Neural cell (in vitro differentiated cells): ENCODE measurements at regions not wholly inside any gene's neighbourhood (a gene's known extent, or its start where the extent isn't known, plus 50 kb on each side); places are given as distances from the start of the nearest gene placed in this dataset.

ENCODE experiments used
- H2AFZ ChIP-seq: fragments of 200-600, 300-800 bp; sonication (generic), shearing (Covaris generic); 2 replicates; pipeline ENCODE4 v1.6.0; 2014; ENCODE audit warnings: low read depth, mild to moderate bottlenecking, antibody characterized with exemption, low read length, moderate library complexity
- H3F3A ChIP-seq: fragments of 200-600 bp; shearing (Covaris generic); 2 replicates; pipeline ENCODE4 v1.6.1; 2016; ENCODE audit warnings: mild to moderate bottlenecking, moderate library complexity, mixed read lengths, antibody characterized with exemption, low read length; ENCODE audit not compliant: insufficient read depth, poor library complexity, severe bottlenecking
- H3K27ac ChIP-seq: fragments of 200-600, 300-800 bp; sonication (generic), shearing (Covaris generic); 2 replicates; pipeline ENCODE4 v1.5.1; 2014; ENCODE audit warnings: mild to moderate bottlenecking, low read length, moderate library complexity
- H3K27me3 ChIP-seq: fragments of 300-800, 200-600 bp; sonication (generic), shearing (Covaris generic); 2 replicates; pipeline ENCODE4 v1.6.0; 2014; ENCODE audit warnings: mild to moderate bottlenecking, low read depth, low read length, moderate library complexity; ENCODE audit not compliant: insufficient read depth
- H3K36me3 ChIP-seq: fragments of 300-800, 200-600 bp; sonication (generic), shearing (Covaris generic); 2 replicates; pipeline ENCODE4 v1.5.1; 2014; ENCODE audit warnings: mild to moderate bottlenecking, antibody characterized with exemption, low read length, moderate library complexity; ENCODE audit not compliant: insufficient read depth
- H3K4me2 ChIP-seq: fragments of 300-800, 200-600 bp; sonication (generic), shearing (Covaris generic); 2 replicates; pipeline ENCODE4 v1.6.0; 2014; ENCODE audit warnings: mild to moderate bottlenecking, low read length
- H3K4me3 ChIP-seq: fragments of 300-800, 200-600 bp; sonication (generic), shearing (Covaris generic); 2 replicates; pipeline ENCODE4 v1.5.1; 2014; ENCODE audit warnings: mild to moderate bottlenecking, low read length, moderate library complexity
- H3K79me2 ChIP-seq: fragments of 200-600 bp; shearing (Covaris generic); replicated peaks from 2 replicates; pipeline ENCODE4 v1.6.0; 2014; ENCODE audit warnings: mild to moderate bottlenecking, low read length, moderate library complexity; ENCODE audit not compliant: insufficient read depth
- H3K9ac ChIP-seq: fragments of 300-800, 200-600 bp; sonication (generic), shearing (Covaris generic); 2 replicates; pipeline ENCODE4 v1.6.1; 2016; ENCODE audit warnings: mild to moderate bottlenecking, low read length, mixed read lengths
- H3K9me2 ChIP-seq: fragments of 200-600 bp; shearing (Covaris generic); 2 replicates; pipeline ENCODE4 v1.6.1; 2016; ENCODE audit warnings: mild to moderate bottlenecking, low read length, mixed read lengths; ENCODE audit not compliant: insufficient read depth
- H3K9me3 ChIP-seq: fragments of 200-600, 300-800 bp; sonication (generic), shearing (Covaris generic); 2 replicates; pipeline ENCODE4 v1.6.1; 2016; ENCODE audit warnings: mild to moderate bottlenecking, mixed run types, low read length, moderate library complexity, mixed read lengths
- H4K20me1 ChIP-seq: fragments of 200-600 bp; shearing (Covaris generic); 2 replicates; pipeline ENCODE4 v1.6.1; 2016; ENCODE audit warnings: mild to moderate bottlenecking, mixed run types; ENCODE audit not compliant: insufficient read depth
- EP300 ChIP-seq: fragments of 450-650 bp; conservative IDR thresholded peaks from 2 replicates; pipeline ENCODE4 v1.6.1; 2014; ENCODE audit warnings: antibody characterized with exemption, mild to moderate bottlenecking, moderate library complexity; ENCODE audit not compliant: poor library complexity, severe bottlenecking
- EZH2 ChIP-seq: fragments of 200-600, 300-800 bp; shearing (Covaris generic), sonication (generic); IDR thresholded peaks from 2 replicates; pipeline ENCODE4 v1.6.1; 2014; ENCODE audit warnings: antibody characterized with exemption, low read length, borderline replicate concordance, mild to moderate bottlenecking; ENCODE audit not compliant: insufficient read depth, poor library complexity, severe bottlenecking
- MXI1 ChIP-seq: fragments of 450-650 bp; conservative IDR thresholded peaks from 2 replicates; pipeline ENCODE4 v1.6.1; 2014; ENCODE audit warnings: antibody characterized with exemption, mild to moderate bottlenecking; ENCODE audit not compliant: poor library complexity, severe bottlenecking
- RAD21 ChIP-seq: fragments of 450-650 bp; conservative IDR thresholded peaks from 2 replicates; pipeline ENCODE4 v1.6.1; 2014; ENCODE audit warnings: antibody characterized with exemption, mild to moderate bottlenecking, moderate library complexity
- TAF1 ChIP-seq: IDR thresholded peaks from 2 replicates; pipeline ENCODE4 v1.6.1; 2012; ENCODE audit warnings: low read depth
- TF ChIP-seq, protein P1 (sequence below): IDR thresholded peaks from 2 replicates; pipeline ENCODE4 v1.6.1; 2012; ENCODE audit warnings: borderline replicate concordance
- TF ChIP-seq, protein P2 (sequence below): fragments of 450-650 bp; IDR thresholded peaks from 2 replicates; pipeline ENCODE4 v1.5.1; 2014; ENCODE audit warnings: antibody characterized with exemption, mild to moderate bottlenecking, moderate library complexity; ENCODE audit not compliant: poor library complexity, severe bottlenecking

DNA sequence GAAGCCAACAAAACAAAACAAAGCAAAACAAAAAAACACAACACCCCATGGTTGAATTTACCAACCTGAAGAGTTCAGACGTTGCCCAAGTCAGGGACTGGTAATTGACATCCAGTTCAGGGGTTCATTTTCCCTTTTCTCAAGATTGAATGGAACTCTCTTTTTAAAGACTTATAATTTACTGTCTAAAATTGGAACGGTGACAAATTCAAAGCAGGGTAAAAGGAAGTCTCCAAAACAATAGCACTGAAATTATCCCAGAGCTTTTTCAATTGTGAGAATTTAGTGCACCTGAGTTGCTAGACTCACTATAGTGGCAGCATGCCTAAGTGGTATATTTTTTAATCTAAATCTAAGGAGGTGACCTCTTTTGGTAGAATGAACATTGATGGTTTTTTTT, 90.9 kb upstream of the PREP start:
- Histone ChIP-seq H3K4me3 (no peak overlapping the region), H3K9ac (no peak overlapping the region), H3K4me2 (no peak overlapping the region), H3F3A (no peaks in the 10 kb centered on the region), H3K9me3 (no peaks in the 10 kb centered on the region), H3K9me2 (no peaks in the 10 kb centered on the region), H3K36me3 (no peaks in the 10 kb centered on the region), H3K27ac (no peak overlapping the region), H3K27me3 (no peaks in the 10 kb centered on the region), H2AFZ (no peak overlapping the region), H4K20me1 (no peaks in the 10 kb centered on the region), H3K79me2 (no peaks in the 10 kb centered on the region)
- no peak for TF ChIP-seq MXI1

DNA sequence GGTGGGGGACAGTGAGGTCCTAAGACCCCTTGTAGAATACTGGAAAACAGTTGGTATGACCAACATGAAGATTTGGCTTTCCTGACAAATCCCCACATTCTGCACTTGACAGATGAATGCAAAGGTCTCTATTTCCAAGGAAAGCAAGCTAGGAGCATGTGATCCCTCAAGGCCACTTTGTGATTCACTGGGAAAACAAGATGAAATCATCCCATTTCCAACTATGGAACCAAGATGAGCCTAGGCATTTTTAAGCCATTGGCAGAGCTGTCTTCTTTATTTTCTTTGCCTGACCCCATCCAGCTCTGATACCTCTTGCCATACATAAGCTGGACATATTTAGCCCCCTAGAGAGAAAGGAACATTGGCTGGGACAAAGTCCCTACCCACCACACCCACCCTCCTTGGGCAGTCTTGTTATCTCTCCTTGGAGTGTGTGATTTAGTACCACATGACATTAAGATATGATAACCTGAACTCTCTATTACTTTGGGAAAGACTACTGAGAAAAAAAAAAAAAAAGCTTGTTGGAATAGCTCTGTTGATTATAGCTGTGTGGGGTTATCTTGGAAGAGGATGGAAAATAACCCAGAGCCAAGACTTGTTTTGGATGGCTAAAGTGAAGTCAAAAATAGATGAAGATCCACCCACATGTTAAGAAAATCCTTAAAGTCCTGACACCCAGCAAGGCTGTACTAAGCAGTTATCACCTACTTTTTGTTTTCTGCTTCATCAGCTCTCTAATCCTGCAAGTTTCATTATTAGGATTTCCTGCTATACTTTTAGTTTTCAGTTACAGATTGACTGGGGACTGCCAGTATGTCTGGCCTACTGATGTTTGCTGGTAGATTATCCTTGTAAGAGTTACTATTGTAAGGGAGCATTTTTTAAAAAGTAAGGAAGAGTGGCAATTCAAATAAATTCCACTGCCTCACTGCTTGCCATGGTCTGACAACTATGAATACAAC, 90.1 kb upstream of the PREP start:
- Histone ChIP-seq H3K9me2 (no peaks in the 10 kb centered on the region), H2AFZ (no peak overlapping the region), H3K79me2 (no peaks in the 10 kb centered on the region), H3K36me3 (no peaks in the 10 kb centered on the region), H3F3A (no peaks in the 10 kb centered on the region), H3K9me3 (no peaks in the 10 kb centered on the region), H3K4me2 (no peak overlapping the region), H3K9ac (no peak overlapping the region), H3K27me3 (no peaks in the 10 kb centered on the region), H3K27ac (no peak overlapping the region), H4K20me1 (no peaks in the 10 kb centered on the region), H3K4me3 (no peak overlapping the region)
- no peak for TF ChIP-seq EZH2
- no peak for TF ChIP-seq RAD21
- no peak for TF ChIP-seq MXI1
- TF ChIP-seq TAF1: no peak
- TF ChIP-seq, protein P1, sequence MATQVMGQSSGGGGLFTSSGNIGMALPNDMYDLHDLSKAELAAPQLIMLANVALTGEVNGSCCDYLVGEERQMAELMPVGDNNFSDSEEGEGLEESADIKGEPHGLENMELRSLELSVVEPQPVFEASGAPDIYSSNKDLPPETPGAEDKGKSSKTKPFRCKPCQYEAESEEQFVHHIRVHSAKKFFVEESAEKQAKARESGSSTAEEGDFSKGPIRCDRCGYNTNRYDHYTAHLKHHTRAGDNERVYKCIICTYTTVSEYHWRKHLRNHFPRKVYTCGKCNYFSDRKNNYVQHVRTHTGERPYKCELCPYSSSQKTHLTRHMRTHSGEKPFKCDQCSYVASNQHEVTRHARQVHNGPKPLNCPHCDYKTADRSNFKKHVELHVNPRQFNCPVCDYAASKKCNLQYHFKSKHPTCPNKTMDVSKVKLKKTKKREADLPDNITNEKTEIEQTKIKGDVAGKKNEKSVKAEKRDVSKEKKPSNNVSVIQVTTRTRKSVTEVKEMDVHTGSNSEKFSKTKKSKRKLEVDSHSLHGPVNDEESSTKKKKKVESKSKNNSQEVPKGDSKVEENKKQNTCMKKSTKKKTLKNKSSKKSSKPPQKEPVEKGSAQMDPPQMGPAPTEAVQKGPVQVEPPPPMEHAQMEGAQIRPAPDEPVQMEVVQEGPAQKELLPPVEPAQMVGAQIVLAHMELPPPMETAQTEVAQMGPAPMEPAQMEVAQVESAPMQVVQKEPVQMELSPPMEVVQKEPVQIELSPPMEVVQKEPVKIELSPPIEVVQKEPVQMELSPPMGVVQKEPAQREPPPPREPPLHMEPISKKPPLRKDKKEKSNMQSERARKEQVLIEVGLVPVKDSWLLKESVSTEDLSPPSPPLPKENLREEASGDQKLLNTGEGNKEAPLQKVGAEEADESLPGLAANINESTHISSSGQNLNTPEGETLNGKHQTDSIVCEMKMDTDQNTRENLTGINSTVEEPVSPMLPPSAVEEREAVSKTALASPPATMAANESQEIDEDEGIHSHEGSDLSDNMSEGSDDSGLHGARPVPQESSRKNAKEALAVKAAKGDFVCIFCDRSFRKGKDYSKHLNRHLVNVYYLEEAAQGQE: no peak
- no peak for TF ChIP-seq EP300

DNA sequence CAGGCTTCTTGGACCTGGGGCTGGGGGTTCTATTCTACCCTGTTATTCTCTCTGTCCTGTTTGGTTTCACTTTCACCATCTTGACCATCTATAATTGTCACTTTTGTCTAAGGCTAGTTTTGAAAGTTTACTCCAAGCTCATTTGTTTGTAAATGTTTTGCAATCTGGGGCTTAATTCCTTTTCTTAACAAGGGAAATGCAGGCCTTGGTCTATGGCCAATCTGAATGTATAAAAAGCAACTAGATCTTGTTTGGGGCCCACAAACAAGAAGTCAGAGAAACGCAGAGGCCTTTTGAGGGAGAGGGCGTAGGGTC, 86.3 kb upstream of the PREP start:
- Histone ChIP-seq H3K9ac (no peak overlapping the region), H2AFZ (no peak overlapping the region), H3K4me3 (no peak overlapping the region)

More for the DNA sequence above, 86.3 kb upstream of the PREP start:
- no peaks in the 10 kb centered on the region for H3K36me3 ChIP-seq
- TF ChIP-seq EP300 (no peak), RAD21 (no peak), TAF1 (no peak), EZH2 (no peak)
- TF ChIP-seq, protein P2, sequence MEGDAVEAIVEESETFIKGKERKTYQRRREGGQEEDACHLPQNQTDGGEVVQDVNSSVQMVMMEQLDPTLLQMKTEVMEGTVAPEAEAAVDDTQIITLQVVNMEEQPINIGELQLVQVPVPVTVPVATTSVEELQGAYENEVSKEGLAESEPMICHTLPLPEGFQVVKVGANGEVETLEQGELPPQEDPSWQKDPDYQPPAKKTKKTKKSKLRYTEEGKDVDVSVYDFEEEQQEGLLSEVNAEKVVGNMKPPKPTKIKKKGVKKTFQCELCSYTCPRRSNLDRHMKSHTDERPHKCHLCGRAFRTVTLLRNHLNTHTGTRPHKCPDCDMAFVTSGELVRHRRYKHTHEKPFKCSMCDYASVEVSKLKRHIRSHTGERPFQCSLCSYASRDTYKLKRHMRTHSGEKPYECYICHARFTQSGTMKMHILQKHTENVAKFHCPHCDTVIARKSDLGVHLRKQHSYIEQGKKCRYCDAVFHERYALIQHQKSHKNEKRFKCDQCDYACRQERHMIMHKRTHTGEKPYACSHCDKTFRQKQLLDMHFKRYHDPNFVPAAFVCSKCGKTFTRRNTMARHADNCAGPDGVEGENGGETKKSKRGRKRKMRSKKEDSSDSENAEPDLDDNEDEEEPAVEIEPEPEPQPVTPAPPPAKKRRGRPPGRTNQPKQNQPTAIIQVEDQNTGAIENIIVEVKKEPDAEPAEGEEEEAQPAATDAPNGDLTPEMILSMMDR: no peak
- TF ChIP-seq, protein P1: no peak
- no peak overlapping the region for H3K4me2 ChIP-seq
- no peaks in the 10 kb centered on the region for H3K79me2 ChIP-seq
- H3K27ac ChIP-seq: no peak overlapping the region
- H3K27me3 ChIP-seq: no peaks in the 10 kb centered on the region
- no peaks in the 10 kb centered on the region for H4K20me1 ChIP-seq
- H3K9me2 ChIP-seq: no peaks in the 10 kb centered on the region
- H3K9me3 ChIP-seq: no peaks in the 10 kb centered on the region
- H3F3A ChIP-seq: no peaks in the 10 kb centered on the region
